H7 (cell line): ENCODE measurements at regions not wholly inside any gene's neighbourhood (a gene's known extent, or its start where the extent isn't known, plus 50 kb on each side); places are given as distances from the start of the nearest gene placed in this dataset.
A peak's percentile ranks its signal among the peaks of the same experiment; 100 is the strongest.

Experiments
- DNase-seq: peaks from one replicate; pipeline ENCODE4 v3.0.0; 2012
- H3K27me3 ChIP-seq: 2 replicates; pipeline ENCODE4 v1.6.0; 2011; ENCODE audit warnings: mild to moderate bottlenecking, low read length; ENCODE audit not compliant: control insufficient read depth, insufficient read depth
- H3K36me3 ChIP-seq: replicated peaks from 2 replicates; pipeline ENCODE4 v1.5.1; 2011; ENCODE audit warnings: low read length; ENCODE audit not compliant: control insufficient read depth, insufficient read depth
- H3K4me3 ChIP-seq: 2 replicates; pipeline ENCODE4 v1.5.1; 2011; ENCODE audit warnings: low read depth, mild to moderate bottlenecking, control low read depth, low read length, moderate library complexity; ENCODE audit not compliant: insufficient read depth

DNA sequence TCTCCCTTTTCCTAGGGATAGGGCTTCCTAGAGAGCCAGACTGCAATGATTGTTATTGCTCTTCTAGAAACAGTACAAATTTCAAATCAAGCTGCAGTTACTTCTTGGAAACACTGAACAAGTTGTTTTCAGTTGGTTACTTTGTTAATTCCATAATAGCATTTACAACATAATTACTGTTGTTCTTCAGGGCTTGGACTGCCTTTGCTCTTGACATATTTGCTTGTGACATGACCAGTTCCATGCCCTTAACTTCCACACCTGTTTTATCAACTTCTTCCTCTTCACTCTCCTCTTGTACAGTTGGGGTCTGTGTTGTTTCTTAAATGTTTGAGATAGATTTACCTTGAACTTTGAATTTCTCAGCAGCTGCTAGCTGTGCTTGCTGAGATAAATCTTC, 104.4 kb downstream of the SEC23IP start:
- Histone ChIP-seq H3K27me3 (no peaks in the 10 kb centered on the region), H3K4me3 (no peak overlapping the region), H3K36me3 (no peaks in the 10 kb centered on the region)
- DNase-seq = no peak

DNA sequence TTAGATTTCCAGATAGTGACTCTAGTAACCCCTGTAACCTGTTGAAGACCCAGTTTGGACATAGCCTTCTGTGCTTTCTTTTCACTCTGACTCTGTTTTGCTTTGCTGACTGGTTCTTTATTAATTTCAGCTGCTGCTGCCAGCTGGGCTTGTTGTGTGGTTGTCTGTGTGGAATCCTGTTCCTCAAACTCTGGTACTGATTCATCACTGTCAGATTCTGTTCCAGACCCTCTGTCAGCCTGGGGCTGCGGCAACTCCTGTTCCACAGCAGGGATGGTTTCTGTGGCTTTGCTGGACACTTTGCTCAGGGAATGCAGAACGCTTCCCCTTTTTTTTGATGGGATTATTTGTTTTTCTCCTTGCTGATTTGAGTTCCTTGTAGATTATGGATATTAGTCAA, 104.9 kb downstream of the SEC23IP start:
- Histone ChIP-seq H3K36me3 (no peaks in the 10 kb centered on the region), H3K4me3 (no peak overlapping the region), H3K27me3 (no peaks in the 10 kb centered on the region)
- no peak for DNase-seq

DNA sequence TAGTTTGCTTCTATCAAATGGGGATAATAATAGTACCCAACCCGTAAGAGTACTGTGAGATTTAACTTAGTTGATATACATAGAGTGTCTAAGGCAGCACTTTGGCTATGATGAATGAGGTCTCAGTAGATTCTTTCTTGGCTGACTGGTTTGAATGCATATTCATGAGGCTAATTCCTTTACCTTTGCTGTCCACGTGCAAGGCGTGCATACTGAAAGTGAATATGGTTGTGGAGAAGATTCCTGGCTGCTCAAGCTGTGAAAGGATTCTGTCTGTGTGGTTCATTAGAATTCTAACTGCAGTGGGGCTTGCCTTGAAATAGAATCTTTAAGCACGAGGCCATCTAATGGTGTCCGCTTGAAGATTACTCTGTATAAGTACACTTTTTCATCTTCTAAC, 110.3 kb downstream of the SEC23IP start:
- Histone ChIP-seq H3K27me3 (no peaks in the 10 kb centered on the region), H3K4me3 (no peak overlapping the region), H3K36me3 (no peaks in the 10 kb centered on the region)
- no peak for DNase-seq

DNA sequence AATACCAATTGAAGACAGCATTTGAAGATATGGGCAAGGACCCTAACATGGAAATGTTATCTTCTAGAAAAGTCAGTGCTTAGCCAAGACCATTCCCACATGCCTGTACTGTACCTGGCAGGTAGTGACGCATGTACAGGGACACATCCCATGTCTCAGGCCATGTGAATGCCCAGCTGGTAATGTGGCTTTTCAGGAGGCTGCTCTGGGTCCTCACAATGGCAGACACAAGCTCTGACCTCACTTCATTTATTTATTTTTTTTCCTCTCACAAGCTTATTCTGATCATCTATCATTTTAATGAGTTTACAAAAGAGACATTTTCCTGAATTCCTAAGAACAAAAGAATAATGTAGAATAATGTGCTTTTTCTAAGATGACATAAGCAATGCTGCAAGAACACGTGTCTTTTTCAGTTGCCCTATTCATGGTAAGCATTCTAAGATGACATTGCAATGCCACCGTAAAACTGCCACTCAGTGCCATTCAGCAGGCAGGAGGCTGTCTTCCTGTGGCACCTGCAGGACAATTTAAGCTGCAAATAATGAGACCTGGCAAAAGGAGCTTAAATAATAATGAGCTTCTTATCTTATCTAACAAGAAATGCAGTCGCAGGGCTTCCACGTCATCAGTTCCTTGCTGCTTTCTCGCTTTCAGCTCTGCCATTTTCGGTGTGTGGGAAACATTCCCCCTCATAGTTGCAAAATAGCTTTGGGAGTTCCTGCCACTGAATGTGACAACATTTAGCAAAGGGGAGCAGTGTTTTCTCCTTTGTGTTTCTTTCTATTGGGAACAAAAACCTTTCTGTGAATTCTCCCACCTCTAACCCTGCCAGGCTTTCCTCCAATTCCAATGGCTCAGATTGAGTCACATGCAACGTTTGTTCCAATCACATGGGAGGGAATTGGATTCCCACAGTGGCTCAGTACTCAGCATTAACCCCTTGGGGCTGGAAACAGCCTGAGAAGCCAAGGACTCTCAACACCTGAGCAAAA, 113.0 kb downstream of the SEC23IP start:
- no peak overlapping the region for H3K4me3 ChIP-seq
- H3K36me3 ChIP-seq = no peaks in the 10 kb centered on the region
- H3K27me3 ChIP-seq = no peaks in the 10 kb centered on the region
- peak; percentile 23 for DNase-seq

DNA sequence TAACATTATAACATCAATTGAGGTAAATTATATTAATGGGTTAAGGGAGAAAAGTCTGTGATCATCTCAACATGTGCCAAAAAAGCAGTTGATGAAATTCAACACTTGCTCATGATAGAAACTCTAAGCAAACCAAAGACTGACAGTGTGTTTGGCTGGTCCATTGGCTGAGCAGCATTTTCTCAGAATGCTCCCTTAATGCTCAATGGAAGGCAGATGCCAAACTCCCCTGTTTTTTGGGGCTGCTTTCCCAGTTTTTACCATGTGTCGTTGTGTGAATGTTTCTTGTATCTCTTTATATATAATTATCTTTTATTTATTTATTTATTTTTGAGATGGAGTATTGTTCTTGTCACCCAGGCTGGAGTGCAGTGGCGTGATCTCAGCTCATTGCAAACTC, 114.7 kb downstream of the SEC23IP start:
- H3K36me3 ChIP-seq = no peaks in the 10 kb centered on the region
- H3K27me3 ChIP-seq = no peaks in the 10 kb centered on the region
- DNase-seq = no peak
- no peak overlapping the region for H3K4me3 ChIP-seq

DNA sequence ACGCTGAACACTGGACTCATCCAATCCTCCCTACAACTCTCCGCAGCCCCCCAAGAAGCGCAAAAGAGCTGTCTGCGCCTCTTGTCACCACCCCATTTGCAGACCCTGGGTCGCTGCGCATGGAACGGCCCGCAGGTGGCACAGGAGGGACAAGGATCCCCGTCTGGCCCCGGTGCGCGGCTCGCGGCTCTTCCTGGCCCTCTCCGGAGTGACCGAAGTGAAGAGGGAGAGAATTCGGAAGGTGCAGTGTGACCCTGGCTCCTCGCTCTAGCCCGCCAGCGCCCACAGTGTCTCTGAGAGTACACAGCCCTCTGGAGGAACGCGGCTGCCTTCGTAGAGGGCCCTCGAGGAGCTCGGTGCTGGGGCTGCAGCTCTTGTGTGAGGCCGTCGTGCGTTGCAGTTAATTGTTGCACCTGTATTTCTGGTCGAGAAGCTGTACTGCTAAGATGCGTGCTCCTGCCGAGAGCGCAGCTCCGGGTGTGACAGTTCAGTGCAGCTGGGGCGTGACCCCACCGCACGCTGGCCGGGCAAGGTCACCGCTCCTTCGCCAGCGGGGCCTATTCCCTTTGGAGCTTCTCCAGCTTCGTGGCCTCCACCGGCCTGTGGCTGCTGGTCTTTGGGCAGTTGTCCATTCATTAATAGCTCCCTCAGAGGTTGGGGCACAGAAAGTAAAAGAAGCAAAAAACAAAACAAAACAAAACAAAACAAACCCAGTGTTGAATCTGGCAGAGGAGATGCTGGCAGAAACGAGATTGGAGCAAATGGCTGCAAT, 119.0 kb downstream of the SEC23IP start:
- DNase-seq = peak; percentile 76

DNA sequence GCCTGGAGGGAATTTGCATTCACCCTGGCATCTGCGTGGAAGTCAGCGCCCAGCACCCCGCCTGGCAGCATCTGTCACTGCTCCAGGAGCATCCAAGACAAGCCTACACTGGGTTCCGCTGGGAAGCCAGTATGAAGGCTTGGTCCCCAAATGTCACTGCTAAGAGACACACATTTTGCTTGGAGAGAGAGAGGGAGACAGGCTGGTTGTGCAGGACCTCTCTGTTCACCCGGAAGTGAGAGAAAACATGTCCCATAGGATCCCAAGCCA, 119.5 kb downstream of the SEC23IP start:
- Histone ChIP-seq H3K4me3 (no peak overlapping the region), H3K36me3 (no peaks in the 10 kb centered on the region), H3K27me3 (no peaks in the 10 kb centered on the region)
- no peak for DNase-seq

More for the DNA sequence above, 119.0 kb downstream of the SEC23IP start:
- Histone ChIP-seq H3K36me3 (no peaks in the 10 kb centered on the region), H3K27me3 (no peaks in the 10 kb centered on the region), H3K4me3 (no peak overlapping the region)

DNA sequence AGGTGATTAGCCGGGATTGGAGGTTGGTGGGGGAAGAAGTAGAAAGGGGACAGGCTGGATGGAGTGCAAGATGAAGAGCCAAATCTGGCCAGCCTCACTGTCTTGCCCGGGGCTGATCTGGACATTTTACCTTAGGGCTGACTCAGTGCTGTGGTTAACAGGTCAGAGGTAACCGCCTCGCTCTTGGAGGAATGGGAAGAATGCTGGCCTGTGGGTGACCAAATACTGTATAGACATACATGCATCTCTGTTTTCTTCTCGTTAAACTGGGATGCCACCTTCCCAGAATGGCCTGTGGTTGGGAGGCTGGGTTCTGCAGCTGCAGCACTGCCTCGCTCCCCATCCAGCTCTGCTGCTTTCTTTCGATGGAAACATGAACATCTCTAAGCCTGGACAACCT, 120.0 kb downstream of the SEC23IP start:
- Histone ChIP-seq H3K27me3 (no peaks in the 10 kb centered on the region), H3K36me3 (no peaks in the 10 kb centered on the region), H3K4me3 (no peak overlapping the region)
- no peak for DNase-seq

DNA sequence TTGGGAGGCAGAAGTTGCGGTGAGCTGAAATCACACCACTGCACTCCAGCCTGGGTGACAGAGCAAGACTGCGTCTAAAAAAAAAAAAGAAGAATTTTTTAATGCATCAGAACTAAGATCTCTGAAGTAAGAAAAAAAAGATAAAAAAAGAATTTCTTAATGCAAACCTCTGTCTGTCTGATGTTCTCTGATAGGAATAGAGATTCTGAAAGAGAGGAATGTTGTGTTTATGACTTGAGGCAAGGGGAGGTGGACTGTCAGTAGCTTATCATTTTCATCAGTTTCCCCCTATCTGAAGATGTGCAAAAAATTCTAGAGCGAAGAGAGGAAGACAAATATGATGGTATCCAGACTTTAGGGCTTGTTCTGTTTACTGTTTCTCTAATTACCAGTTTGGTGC, 121.5 kb downstream of the SEC23IP start:
- Histone ChIP-seq H3K4me3 (no peak overlapping the region), H3K27me3 (no peaks in the 10 kb centered on the region), H3K36me3 (no peaks in the 10 kb centered on the region)
- DNase-seq = no peak

DNA sequence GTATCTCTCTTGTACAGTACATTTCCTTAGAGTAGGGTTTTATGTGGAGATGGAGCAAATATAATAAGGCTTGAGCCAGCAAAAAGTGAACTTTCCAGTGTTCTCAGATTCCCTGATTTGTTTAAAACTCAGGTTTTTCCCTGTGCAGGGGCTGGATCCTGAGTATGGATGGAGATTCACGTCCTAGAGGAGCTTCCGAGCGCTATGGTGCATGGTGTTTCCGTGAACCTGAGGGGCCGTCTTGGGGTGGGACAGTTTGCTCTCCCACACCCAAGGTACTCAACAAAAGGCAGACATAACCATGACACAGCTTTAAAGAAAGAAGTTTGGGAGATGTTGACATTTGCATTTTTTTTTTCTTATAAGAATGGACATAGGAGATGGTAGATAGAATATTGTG, 122.5 kb downstream of the SEC23IP start:
- no peaks in the 10 kb centered on the region for H3K36me3 ChIP-seq
- H3K27me3 ChIP-seq = no peaks in the 10 kb centered on the region
- DNase-seq = no peak
- H3K4me3 ChIP-seq = no peak overlapping the region

DNA sequence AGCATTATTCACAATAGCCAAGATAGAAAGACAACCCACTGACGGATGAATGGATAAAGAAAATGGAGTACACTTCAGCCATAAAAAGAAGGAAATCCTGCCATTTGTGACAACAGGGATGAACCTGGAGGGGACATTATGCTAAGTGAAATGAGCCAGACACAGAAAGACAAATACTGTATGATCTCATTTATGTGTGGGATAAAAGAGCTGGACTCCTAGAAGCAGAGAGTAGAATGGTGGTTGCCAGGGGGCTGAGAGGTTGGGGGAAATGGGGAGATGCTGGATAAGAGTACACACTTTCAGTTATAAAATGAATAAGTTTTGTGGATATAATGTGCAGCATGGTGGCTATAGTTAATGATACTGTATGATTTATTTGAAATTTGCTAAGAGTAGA, 124.4 kb downstream of the SEC23IP start:
- Histone ChIP-seq H3K4me3 (no peak overlapping the region), H3K36me3 (no peaks in the 10 kb centered on the region), H3K27me3 (no peaks in the 10 kb centered on the region)
- no peak for DNase-seq

DNA sequence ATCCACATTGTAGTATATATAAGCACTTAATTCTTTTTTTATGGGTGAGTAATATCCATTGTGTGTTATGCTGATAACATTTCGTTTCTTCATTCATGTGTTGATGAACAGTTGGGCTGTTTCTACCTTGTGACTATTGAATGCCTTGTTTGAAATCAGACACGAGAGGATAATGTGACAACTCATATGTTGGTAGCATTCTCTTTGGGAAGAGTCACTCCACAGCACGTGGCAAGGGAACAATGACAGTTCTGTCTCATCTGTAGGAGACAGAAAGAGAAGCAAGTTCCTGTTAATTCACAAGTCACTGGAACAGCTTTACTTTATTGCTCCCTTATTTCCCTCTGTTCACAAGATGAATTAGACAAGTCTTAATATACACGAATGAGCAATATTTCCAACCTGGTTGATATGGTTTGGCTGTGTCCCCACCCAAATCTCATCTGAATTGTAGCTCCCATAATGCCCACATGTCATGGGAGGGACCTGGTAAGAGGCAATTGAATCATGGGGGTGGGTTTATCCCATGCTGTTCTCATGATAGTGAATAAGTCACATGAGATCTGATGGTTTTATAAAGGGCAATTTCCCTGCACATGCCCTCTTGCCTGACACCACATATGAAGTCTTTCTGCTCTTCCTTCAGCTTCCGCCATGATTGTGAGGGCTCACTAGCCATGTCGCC, 125.3 kb downstream of the SEC23IP start:
- H3K36me3 ChIP-seq = no peaks in the 10 kb centered on the region
- H3K27me3 ChIP-seq = no peaks in the 10 kb centered on the region
- no peak for DNase-seq
- no peak overlapping the region for H3K4me3 ChIP-seq

DNA sequence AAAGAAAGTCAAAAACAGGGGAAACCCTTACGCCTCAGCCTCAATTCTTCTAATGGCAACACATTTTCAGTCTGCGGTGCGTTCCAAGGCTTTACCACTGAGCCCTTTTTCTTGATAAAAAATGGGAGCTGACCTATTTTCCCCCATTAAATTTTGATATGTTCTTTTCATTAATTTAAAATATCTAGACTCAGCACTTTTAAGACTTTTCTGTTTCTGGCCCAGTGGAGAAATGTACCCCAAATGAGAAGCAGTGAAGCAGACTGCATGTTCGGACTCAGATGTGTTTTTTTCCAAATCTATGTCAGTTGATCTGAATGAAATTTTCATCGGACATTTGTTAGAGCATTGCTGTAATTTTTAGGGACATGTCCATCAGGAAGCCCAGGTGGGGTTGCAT, 126.2 kb downstream of the SEC23IP start:
- no peak for DNase-seq
- Histone ChIP-seq H3K36me3 (no peaks in the 10 kb centered on the region), H3K27me3 (no peaks in the 10 kb centered on the region), H3K4me3 (no peak overlapping the region)

DNA sequence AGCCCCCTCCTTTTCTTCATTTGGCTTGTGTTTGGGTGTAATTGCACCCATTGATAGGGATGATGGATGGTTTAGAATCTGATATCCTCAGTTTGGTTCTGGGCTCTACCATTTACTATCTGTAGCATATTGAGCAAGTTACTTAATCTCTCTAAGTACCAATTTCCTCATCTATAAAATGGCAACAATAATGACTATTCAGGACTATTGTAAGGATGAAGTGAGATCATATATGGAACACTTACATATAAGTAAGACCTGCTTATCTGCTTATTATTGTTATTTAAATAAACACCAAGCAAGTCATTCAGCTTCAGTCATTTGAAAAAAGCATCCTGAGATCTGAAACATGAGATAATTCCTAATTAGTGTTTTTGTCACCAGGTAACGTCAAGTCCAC, 127.0 kb downstream of the SEC23IP start:
- Histone ChIP-seq H3K27me3 (no peaks in the 10 kb centered on the region), H3K4me3 (no peak overlapping the region), H3K36me3 (no peaks in the 10 kb centered on the region)
- no peak for DNase-seq

DNA sequence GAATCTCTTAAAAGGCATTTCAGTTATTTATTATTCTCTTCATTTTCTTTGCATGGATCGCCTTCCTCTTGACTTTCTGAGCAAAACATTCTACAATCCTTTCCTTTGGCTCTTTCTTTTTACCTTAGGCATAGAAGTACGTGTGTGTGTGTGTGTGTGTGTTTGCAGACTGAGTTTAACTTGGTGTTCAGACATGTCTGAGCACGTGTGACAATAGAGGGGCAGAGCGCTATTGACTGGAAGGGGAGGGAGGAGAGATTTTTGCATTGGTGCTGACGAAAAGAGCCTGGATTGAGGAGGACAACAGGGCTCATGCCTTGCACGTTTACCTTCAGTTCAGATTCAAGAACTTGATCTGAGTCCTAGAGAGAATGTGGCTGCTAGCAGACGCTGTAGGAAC, 129.8 kb downstream of the SEC23IP start:
- Histone ChIP-seq H3K27me3 (no peaks in the 10 kb centered on the region), H3K4me3 (no peak overlapping the region), H3K36me3 (no peaks in the 10 kb centered on the region)
- no peak for DNase-seq
